Neural progenitor cell (in vitro differentiated cells): ENCODE measurements at regions not wholly inside any gene's neighbourhood (a gene's known extent, or its start where the extent isn't known, plus 50 kb on each side); places are given as distances from the start of the nearest gene placed in this dataset.

Experiments used
- DNase-seq: peaks from one replicate; pipeline ENCODE4 v3.0.0-alpha.2; 2016; ENCODE audit warnings: low spot score
- H2AFZ ChIP-seq: fragments of 200-600 bp; sonication (generic); replicated peaks from 2 replicates; pipeline ENCODE4 v1.6.1; 2016; ENCODE audit warnings: antibody characterized with exemption
- H3F3A ChIP-seq: fragments of 200-600 bp; sonication (generic); 2 replicates; pipeline ENCODE4 v1.6.1; 2016; ENCODE audit warnings: antibody characterized with exemption, low read depth
- H3K27ac ChIP-seq: fragments of 200-600 bp; sonication (generic); 2 replicates; pipeline ENCODE4 v1.5.1; 2016; ENCODE audit warnings: mild to moderate bottlenecking
- H3K27me3 ChIP-seq: fragments of 200-600 bp; sonication (generic); 2 replicates; pipeline ENCODE4 v1.6.1; 2016; ENCODE audit warnings: mild to moderate bottlenecking, moderate library complexity
- H3K36me3 ChIP-seq: fragments of 200-600 bp; sonication (generic); 2 replicates; pipeline ENCODE4 v1.5.1; 2016
- H3K4me1 ChIP-seq: fragments of 200-600 bp; sonication (generic); 2 replicates; pipeline ENCODE4 v1.6.1; 2016; ENCODE audit warnings: mixed run types
- H3K4me2 ChIP-seq: fragments of 200-600 bp; sonication (generic); 2 replicates; pipeline ENCODE4 v1.6.1; 2016
- H3K4me3 ChIP-seq: fragments of 200-600 bp; sonication (generic); 2 replicates; pipeline ENCODE4 v1.5.1; 2016
- H3K79me2 ChIP-seq: fragments of 200-600 bp; sonication (generic); 2 replicates; pipeline ENCODE4 v1.6.1; 2016; ENCODE audit warnings: low read depth
- H3K9ac ChIP-seq: fragments of 200-600 bp; sonication (generic); 2 replicates; pipeline ENCODE4 v1.6.1; 2016
- H3K9me3 ChIP-seq: fragments of 200-600 bp; sonication (generic); 2 replicates; pipeline ENCODE4 v1.5.1; 2016; ENCODE audit warnings: low read depth
- H4K20me1 ChIP-seq: fragments of 200-600 bp; sonication (generic); 2 replicates; pipeline ENCODE4 v1.6.1; 2016; ENCODE audit warnings: low read depth
- H3K27ac Mint-ChIP-seq: 3 replicates; pipeline ENCODE4 v1.8.0; 2021; ENCODE audit warnings: mixed read lengths
- H3K27me3 Mint-ChIP-seq: 2 replicates; pipeline ENCODE4 v1.8.0; 2022; ENCODE audit warnings: low read depth, mild to moderate bottlenecking, inconsistent platforms, moderate library complexity, mixed read lengths; ENCODE audit not compliant: insufficient read depth
- H3K36me3 Mint-ChIP-seq: 3 replicates; pipeline ENCODE4 v1.8.0; 2021; ENCODE audit warnings: mixed read lengths
- H3K4me1 Mint-ChIP-seq: 3 replicates; pipeline ENCODE4 v1.8.0; 2021; ENCODE audit warnings: mixed read lengths
- H3K4me3 Mint-ChIP-seq: 3 replicates; pipeline ENCODE4 v1.8.0; 2021; ENCODE audit warnings: mild to moderate bottlenecking, moderate library complexity, mixed read lengths
- H3K9me3 Mint-ChIP-seq: 3 replicates; pipeline ENCODE4 v1.8.0; 2020; ENCODE audit warnings: mixed read lengths
- CTCF ChIP-seq: fragments of 200-600 bp; sonication (generic); IDR thresholded peaks from 2 replicates; pipeline ENCODE4 v1.5.1; 2017; ENCODE audit warnings: antibody characterized with exemption, mild to moderate bottlenecking
- EZH2 ChIP-seq: fragments of 200-600 bp; sonication (generic); IDR thresholded peaks from 2 replicates; pipeline ENCODE4 v1.6.1; 2017; ENCODE audit warnings: antibody characterized with exemption, mild to moderate bottlenecking, moderate library complexity
- EZH2phosphoT487 ChIP-seq: fragments of 200-600 bp; sonication (generic); IDR thresholded peaks from 2 replicates; pipeline ENCODE4 v1.6.1; 2017; ENCODE audit warnings: antibody characterized with exemption

GRCh38 chr1:238052496-238053266 is 162.0 kb upstream of the ZP4 start:
- Mint-ChIP-seq H3K27ac (no peak overlapping the region), H3K27me3 (no peaks in the 10 kb centered on the region), H3K36me3 (peaks cover 2% of the 10 kb centered on the region), H3K9me3 (peaks cover 7% of the 10 kb centered on the region), H3K4me3 (no peak overlapping the region), H3K4me1 (no peaks in the 10 kb centered on the region)
- H3K9ac ChIP-seq: no peak overlapping the region
- no peak for DNase-seq
- no peaks in the 10 kb centered on the region for H3K27me3 ChIP-seq
- no peaks in the 10 kb centered on the region for H3K79me2 ChIP-seq
- H3F3A ChIP-seq: no peaks in the 10 kb centered on the region
- no peak overlapping the region for H3K27ac ChIP-seq
- no peak overlapping the region for H3K4me3 ChIP-seq
- H3K4me2 ChIP-seq: no peak overlapping the region
- TF ChIP-seq CTCF: no peak
- TF ChIP-seq EZH2phosphoT487: no peak
- no peak for TF ChIP-seq EZH2
- H4K20me1 ChIP-seq: no peaks in the 10 kb centered on the region
- peaks cover 7% of the 10 kb centered on the region for H3K9me3 ChIP-seq
- H3K36me3 ChIP-seq: no peaks in the 10 kb centered on the region
- no peaks in the 10 kb centered on the region for H3K4me1 ChIP-seq
- no peak overlapping the region for H2AFZ ChIP-seq

DNA sequence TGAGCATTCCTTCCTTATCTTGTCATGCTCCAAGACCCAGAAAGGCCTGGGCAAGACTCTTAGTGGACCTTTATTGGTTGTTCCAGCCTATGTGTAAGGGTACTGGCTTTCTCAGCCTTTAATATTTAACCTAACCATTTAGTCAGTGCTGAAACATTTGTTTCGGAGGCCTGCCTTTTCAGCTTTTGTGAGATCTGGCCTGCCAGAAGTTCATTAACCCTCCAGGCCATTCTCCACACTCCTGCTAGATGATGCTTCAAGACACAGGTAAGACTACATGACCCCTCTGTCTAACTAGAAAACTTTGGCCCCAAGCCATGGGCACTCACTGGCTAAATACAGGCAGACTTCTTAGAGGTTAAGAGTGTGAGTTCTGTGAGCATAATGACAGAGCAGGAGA is 138.4 kb upstream of the ZP4 start:
- Histone ChIP-seq H3K9ac (no peak overlapping the region), H3K4me2 (no peak overlapping the region), H3K27me3 (no peaks in the 10 kb centered on the region), H3K9me3 (no peaks in the 10 kb centered on the region), H3K79me2 (no peaks in the 10 kb centered on the region), H3K4me1 (no peaks in the 10 kb centered on the region), H3F3A (no peaks in the 10 kb centered on the region), H3K27ac (no peak overlapping the region), H4K20me1 (no peaks in the 10 kb centered on the region), H3K36me3 (no peaks in the 10 kb centered on the region), H3K4me3 (no peak overlapping the region), H2AFZ (no peak overlapping the region)
- TF ChIP-seq EZH2 (no peak), CTCF (no peak), EZH2phosphoT487 (no peak)
- Mint-ChIP-seq H3K27ac (no peak overlapping the region), H3K36me3 (no peaks in the 10 kb centered on the region), H3K9me3 (peaks cover 8% of the 10 kb centered on the region), H3K4me1 (no peaks in the 10 kb centered on the region), H3K27me3 (no peaks in the 10 kb centered on the region), H3K4me3 (no peak overlapping the region)
- DNase-seq: no peak

- peaks cover 2% of the 10 kb centered on the region for H3K27me3 Mint-ChIP-seq
- H3K27ac Mint-ChIP-seq: no peak overlapping the region
- H3K36me3 Mint-ChIP-seq: no peaks in the 10 kb centered on the region
Measured at GRCh38 chr1:238027366-238027765, 136.6 kb upstream of the ZP4 start.

More at GRCh38 chr1:238027366-238027765, 136.6 kb upstream of the ZP4 start:
- Histone ChIP-seq H3K27me3 (no peaks in the 10 kb centered on the region), H3F3A (no peaks in the 10 kb centered on the region), H3K4me1 (no peaks in the 10 kb centered on the region), H3K36me3 (no peaks in the 10 kb centered on the region), H2AFZ (no peak overlapping the region), H3K27ac (no peak overlapping the region), H4K20me1 (no peaks in the 10 kb centered on the region), H3K4me2 (no peak overlapping the region), H3K79me2 (no peaks in the 10 kb centered on the region), H3K9me3 (no peaks in the 10 kb centered on the region), H3K9ac (no peak overlapping the region), H3K4me3 (no peak overlapping the region)
- TF ChIP-seq CTCF (no peak), EZH2 (no peak), EZH2phosphoT487 (no peak)
- no peaks in the 10 kb centered on the region for H3K4me1 Mint-ChIP-seq
- DNase-seq: no peak
- no peak overlapping the region for H3K4me3 Mint-ChIP-seq
- peaks cover 1% of the 10 kb centered on the region for H3K9me3 Mint-ChIP-seq
